ENCODE measurements at regions not wholly inside any gene's neighbourhood (a gene's known extent, or its start where the extent isn't known, plus 50 kb on each side); places are given as distances from the start of the nearest gene placed in this dataset.

DNA sequence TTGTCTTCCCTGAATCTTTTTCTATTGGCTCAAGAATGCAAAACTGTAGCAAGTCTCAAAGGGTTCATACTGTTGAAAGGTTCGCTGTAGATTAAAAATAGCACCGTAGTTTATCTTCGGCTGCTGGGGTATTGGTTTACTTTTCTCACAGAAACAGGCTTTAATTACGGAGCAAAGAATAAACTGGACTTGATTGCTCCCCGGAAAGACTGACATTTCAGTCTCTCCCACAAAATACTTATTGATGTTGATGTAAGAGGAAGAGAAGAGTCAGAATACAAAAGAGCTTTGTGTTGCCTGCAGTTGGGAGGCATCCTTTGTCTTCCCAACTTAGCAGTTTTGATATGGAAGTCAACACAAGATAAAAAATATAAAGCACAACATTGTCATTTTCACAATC is 183.9 kb upstream of the DMAC1 start:
- no peak for DNase-seq (ENCODE audit: low spot score)

DNA sequence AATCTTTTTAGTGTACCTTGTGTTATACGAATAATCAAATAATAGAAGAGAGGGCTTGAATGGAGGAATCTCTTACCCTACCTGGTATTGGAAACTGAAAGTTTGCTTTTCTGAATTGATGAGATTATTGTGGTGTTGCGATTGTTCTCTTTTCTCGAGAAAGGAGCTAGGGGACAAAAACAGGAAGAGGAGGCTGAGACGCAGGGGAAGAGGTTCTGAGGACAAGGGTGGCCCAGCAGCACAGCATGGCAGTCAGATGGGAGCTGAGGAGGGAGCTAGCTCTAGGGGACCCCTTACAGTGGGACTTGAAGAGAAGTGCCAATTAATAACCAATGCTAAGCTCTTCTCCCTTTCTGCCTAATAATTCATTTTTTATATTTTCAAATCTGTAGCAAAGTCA is 183.3 kb upstream of the DMAC1 start:
- no peak for DNase-seq (ENCODE audit: low spot score)

DNA sequence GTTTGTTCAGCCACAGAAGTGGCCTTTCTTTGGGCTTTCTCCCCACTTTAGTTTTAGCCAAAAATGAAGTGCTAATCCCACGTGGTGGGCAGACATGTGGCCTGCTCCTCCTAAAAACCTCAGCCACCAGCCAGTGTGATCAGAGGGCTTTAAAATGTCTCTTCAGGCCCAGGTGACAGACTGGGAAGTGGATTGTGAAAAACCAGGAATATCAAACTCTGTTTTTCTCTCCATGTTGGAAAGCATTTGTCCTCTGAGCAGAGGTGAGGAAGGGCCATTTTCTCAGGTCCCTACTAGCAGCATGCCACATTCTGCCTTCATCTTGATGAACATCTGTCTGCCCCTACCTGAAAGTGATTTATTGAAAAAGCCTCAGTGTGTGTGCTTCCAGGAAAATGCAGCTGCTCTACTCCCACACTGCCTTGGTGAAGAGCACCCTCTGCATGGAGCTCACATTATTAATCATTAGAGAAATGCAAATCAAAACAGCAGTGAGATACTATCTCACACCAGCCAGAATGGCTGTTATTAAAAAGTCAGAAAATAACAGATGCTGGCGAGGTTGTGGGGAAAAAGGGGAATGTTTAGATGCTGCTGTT is 181.2 kb upstream of the DMAC1 start:
- no peak for DNase-seq (ENCODE audit: low spot score)

DNA sequence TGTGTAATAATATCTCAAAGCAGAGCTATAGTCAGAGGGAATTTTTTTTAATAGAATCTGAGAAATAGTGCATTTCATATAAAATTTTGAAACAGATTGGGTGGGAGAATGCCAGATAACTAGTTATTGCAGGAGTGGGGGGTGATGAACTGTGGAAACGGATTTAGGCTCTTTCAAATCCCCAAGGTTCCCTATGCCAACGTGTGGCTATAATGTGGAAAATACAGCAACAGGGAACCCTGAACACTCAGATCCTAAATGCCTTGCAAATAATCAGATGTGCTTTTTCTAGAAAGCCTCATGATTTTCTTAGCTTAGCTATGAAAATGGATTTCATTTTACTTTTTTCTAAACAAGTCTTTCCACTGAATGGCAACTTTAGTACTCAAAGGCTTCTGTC is 180.5 kb upstream of the DMAC1 start:
- DNase-seq (ENCODE audit: low spot score) = no peak

DNA sequence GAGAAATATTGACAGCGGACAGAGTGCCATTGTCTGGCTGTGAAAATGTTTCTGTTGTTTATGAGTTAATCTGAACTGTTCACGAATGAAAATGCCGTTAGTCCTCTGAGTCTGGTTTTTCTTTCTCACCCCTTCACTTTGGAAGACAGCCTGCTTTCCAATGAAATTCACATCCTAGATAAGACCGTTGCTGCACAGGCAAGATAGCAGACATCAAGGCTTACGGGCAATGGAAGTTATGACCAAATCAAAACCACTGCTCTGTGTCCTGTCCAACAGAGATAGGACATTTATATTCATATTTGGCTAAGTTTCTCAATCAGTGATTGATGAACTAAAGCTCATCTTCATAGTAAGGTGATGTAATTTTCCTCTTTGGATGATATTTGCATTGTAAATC is 180.0 kb upstream of the DMAC1 start:
- no peak for DNase-seq (ENCODE audit: low spot score)

DNA sequence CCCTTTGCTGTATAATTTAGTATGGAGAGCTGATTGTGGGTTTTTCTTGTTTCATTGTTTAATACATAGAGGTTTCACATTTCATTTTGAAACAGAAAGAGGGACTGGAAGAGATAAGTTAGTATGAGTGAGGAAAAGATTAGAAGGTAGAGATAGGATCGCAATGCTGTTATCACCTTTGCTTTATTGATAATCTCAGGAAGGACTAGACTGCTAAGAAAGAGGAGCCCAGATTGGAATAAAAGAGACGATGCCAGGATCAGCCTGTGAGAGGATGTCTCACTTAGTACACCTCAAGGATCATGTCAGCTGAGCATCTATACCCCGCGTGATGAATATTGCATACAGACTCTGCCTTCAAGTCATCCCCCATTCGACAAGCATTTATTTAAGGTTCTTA is 178.0 kb upstream of the DMAC1 start:
- no peak for DNase-seq (ENCODE audit: low spot score)

DNA sequence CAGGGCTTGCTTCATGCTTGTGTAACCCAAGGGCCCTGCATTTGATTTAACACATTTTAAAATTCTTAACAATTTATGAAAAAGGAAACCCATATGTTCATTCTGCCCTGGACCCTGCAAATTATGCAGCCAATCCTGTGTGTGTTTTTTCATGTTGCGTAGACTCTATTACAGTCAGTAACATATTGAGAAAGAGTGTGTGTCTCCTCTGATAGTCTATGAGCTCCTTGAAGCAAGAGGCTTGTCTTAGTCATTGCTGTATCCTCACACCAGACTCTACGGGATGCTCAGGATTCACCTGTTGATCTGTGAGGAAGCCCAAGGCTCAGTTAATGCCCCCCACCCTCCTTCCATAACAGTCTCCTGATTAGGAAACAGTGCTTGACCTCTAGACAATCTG is 177.3 kb upstream of the DMAC1 start:
- DNase-seq (ENCODE audit: low spot score) = no peak

DNA sequence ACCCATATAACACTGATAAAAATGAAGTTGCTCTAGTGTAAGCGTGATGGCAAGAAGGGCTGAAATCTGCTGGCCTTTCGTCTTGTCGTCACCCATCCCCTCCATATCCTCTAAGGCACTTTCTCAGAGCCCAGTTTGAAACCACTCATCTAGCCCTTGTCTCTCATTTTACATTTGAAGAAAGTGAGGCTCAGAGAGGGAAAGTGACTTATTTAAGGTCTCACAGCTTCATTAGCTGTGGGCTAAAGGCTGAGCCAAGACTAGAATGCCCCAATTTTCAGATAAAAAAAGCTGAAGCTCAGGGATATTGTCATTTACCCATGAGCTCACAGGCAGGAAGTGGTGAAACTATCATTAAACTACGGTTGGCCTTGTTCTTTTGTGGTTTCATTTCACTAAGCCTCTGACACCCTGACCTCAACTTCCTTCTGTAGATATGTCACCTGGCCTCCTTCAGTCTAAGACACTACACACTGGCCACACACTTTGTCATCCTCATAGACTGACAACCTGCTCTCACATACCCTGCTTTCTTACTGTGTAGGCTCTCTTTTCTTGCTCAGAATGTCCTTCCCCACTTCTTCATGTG is 176.7 kb upstream of the DMAC1 start:
- DNase-seq (ENCODE audit: low spot score) = no peak

DNA sequence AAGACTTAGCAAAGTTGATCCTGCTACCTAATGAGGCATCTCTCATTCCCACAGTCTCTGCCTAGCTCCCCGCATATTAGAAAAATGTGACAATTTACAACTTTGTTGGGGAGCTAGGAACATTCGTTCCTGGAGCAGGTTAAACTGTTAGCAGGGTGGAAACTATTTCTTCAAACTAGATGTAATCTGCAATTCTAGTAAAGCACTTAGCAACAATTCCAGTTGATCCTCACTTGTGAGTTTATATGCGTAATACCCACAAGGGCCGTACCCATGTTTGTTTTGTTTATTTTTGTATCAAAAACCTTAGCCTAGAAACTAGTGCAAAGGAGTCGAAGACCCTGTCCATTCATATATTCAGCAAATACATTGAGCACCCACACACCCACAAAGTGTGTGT is 175.8 kb upstream of the DMAC1 start:
- no peak for DNase-seq (ENCODE audit: low spot score)

DNA sequence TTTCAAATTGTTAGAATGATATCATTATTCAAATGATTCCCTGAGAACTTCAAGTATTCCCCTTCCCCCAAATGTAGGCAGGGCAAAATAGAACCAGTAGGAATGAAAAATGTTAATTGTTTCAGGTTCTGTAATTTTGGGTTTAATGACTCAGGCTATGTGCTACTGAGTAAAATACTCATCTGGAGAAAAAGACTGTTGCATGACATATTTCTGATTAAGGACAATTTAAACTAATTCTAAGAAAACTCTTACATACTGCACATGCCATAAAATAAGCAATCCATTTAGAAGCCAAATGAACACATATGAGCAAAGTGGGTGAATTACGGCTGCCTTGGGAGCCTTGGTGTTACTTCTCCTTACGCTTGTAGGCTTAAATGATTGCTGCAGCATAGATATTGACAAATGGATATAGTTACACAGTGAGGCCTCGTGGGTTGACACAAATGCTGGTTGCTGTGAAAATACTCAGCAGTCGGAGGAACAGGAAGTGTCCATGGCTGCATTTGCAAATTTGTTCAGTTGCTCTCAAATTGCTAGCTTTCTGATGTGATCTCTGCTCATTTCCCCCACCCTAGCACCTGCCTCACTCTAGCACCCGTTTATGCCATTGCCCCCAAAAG is 174.9 kb upstream of the DMAC1 start:
- no peak for DNase-seq (ENCODE audit: low spot score)

DNA sequence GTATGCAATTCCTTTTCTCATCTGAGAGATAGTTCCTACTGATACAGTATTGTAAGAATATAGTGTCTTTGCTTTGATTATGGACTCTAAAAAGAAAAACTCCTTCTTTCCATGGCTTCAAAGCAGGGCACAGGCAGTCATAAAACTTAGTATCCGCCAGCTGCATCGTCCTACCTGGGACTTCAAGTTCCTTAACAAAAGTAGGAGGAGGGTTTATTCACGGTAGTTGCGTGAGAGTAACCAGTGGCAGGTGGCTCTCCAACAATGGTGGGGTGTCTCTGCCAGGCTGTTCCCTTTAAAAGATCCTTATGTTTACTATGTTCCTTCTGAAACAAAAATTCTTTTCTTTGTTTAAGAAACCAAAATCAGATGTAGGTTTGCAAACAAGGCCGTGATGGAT is 173.5 kb upstream of the DMAC1 start:
- no peak for DNase-seq (ENCODE audit: low spot score)

DNA sequence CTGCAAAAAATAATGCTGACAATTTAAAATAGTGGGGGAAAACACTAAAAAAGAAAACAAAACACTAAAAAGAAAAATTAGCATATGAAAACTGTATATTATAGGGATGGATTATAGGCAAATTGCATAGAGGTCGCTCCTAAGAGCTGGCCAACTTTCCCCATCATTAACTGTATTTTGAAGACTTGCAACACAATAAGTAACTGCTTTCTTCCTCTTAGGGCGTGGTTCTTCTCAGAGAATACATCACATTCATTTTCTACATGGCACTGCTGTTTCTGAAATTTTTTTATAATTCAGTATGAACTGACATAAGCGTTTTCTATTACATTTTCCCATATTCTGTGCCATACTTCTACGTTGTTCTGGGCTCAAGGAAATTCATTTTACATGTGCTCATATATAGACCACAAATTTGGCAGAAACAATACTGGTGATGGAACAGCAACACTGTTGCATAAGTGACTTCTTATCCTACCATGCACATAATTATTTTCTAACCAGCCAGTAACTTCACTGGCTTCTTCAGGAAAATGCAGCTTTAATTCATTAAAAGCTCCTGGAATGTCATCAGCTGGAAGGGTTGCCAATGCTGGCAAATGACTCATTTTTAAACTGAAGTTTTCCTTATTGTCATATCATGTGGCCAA is 171.2 kb upstream of the DMAC1 start:
- DNase-seq (ENCODE audit: low spot score) = no peak

DNA sequence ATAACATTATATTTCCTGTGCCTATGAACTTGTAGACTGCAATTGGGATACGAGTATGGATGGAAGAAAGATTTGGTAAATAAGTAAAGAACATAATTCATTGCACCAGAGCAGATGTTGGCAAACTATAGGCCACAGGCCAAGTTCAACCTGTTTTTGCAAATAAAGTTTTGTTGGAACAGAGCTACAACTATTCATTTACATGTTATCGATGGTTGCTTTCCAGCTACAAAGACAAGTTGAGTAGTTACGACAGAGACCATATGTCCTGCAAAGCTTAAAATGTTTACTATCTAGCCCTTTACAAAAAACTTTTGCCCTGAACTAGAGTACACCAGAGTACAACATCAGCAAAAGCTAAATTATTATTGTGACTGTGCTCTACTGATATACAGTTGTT is 169.1 kb upstream of the DMAC1 start:
- no peak for DNase-seq (ENCODE audit: low spot score)

DNA sequence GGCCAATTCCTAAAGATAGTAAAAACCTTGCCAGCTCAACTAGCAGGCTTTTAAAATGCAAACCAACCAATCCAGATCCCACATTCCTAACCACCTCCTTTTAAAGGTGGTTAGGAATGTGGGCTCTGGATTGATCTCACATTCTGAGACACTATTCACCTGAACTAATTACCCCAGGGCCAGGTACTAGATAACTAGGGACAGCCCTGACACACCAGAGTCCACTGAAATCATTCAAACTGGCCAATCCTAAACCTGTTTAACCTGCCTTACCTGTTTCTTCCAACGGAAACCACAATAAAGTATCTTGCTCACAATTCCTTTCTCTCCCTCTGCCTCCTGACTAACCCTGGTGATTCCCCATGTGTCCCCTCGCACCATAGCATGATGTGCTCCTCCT is 168.3 kb upstream of the DMAC1 start:
- no peak for DNase-seq (ENCODE audit: low spot score)

DNA sequence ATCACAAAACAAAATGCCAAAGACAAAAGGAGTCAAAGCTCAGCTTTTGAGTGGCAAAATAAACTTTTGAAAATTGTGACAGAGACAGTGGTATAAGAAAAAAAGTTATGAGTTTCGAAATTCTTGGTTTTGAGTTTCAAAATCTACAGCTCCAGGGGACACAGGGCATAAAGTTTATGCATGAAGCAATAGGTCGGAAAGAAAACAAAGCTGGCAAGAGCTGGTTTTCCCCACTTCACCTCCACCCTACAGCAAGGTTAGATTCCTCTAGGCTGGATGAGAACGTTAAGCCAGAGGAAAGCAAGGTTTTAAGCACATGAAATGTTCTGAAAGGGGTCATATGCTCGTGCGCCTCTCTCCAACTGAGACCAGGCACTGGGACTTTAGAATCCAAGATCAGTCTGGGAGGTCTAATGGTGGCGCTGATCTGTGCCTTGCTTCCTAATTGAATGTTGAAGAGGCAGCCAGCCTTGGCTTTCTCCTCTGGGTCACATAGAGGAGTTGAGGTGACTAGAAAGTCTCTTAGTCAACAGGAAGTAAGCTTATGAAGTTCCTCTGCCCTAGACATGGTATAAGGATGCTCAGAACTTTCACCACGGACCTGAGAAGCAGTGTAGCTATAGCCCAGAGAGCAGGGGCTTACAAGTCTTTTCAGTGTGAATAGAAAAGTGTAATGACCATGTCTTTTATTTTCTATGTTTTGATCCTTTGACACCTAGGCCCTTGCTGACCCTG is 167.7 kb upstream of the DMAC1 start:
- DNase-seq (ENCODE audit: low spot score) = no peak

DNA sequence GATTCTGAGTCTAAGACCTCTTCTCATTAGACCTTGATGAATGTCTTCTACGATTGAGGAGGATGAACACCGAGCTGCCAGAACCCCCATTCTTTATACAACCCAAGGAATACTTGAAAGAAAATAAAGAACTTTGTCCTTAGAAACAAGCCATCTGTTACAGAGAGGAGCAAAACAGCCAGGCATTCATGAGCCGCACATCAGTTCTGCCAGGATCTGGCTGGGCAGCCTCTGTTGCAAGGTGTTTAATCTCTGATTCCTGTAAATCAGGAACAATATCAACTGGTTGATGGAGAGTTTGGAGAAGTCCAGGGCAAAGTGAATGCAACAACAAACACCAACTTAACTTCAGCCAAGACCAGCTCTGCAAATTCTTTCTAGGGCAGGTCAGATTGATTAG is 165.5 kb upstream of the DMAC1 start:
- no peak for DNase-seq (ENCODE audit: low spot score)

DNA sequence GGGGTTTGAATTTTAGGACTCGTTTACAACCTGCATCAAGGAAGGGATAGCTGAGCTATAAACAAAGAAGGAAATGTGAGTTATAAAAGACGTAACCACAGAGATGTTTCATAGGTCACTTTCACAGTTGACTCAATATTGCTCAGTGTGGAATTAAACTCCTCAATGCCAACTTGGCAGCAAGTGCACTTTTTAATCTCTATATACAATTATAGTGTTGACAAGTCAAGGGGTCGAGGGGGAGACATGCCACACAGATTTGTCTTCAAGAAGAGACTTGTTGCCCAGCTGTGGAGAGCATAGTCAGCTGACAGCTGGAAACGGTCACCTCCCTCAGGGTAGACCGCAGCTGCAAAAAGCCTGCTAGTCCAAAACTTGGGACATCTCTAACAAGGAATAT is 163.4 kb upstream of the DMAC1 start:
- no peak for DNase-seq (ENCODE audit: low spot score)

DNA sequence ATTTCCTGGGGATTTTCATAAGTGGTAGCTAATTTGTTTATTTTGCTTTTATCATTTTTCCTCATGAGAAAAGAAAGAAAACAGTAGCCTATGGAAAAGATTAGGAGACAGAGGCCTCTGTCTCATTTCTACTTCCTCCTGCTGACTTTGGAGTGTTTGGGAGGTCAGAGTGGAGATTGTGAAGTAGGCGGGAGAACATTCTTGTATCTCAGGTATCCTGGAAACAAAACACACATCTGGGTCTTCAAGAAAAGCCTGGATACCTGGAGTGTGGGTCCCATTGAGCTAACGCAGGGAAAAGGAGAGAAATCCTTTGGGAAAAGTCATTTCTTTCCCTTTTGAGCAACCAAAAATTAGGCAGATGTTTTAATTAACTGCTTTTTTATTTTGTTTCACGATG is 161.5 kb upstream of the DMAC1 start:
- DNase-seq (ENCODE audit: low spot score) = no peak

DNA sequence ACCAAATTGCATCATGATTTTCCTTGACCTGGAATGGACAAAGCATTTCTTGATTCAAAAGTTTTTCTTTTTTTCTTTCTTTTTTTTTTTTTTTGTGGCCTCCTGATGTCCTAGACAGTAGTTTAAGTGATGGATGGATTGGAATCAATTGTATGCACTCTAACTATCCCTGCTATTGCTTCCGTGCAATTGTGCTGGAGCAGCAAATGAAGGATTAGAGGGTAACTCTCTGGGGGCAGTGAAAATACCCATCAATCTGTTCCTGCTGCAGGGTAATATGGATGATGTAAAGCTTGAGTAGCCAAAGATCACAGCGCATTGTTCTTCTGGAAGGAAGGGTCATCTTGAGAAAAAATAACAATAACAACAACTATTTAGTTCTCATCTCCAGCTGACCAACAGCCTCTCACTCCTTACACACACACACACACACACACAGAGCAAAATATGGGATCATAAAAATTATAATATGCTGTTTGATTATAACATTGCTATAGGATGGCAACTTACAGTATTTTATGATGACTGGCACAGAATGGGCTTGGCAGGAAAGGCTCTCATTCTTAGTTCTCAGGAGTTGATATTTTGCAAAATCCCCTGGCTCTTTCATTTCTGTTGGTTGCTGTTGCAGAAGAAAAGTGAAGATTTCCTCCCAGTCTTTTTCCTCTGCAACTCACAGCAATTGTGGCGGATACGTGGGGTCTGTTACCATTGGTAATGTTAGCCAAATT is 160.9 kb upstream of the DMAC1 start:
- DNase-seq (ENCODE audit: low spot score) = no peak

DNA sequence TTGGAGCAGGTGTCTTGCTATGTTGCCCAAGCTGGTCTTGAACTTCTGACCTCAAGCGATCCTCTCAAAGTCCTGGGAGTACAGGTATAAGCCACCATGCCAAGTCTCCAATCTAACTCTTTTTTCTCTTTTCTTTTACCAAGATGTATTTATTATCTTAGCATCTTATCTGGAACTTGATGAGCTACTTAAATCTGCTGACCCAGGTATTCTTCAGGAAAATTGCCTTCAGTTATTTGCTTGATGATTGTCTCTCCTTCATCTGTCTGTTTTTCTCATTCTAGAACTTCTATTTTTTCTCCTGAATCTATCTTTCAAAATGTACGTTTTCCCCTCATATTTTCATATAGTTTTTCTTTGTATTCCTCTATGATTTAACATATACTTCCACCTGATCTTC is 158.2 kb upstream of the DMAC1 start:
- no peak for DNase-seq (ENCODE audit: low spot score)

DNA sequence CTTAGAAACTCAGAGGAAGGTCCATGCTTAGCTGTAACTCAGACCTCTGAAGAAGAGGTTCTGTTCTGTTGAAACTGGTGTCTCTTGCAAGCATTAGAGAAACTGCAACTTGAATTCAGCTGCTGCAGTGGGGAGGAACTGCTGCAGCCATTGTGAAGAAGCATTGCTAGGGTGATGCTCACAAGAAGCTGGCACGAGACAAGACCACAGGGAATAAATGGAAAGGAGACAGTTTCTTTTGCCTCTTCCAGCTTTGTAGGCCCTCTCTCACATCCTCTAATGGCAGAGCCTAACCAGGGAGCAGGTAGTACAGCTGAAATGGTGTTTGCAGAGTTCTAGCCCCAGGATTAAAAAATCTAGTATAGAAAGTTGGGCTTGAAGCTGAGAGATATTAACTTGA is 148.0 kb upstream of the DMAC1 start:
- DNase-seq (ENCODE audit: low spot score) = no peak

DNA sequence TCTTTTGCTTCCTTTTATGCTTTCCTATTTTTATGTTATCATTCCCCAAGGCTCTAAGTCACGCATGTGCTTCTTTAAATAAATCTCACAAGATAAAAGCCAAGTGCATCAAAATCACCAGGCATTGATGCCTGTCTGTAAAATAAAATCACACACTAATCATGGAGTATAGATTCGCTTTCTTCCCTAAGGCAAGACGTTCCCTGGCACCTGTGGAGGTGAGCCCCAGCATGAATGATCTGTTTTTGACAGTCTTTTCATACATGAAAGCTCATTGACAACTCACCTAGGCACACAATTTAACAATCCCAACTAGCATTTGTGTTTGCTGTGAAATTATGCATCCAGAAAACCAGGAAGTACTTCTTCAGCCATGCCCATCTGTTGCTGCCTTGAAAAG is 146.9 kb upstream of the DMAC1 start:
- DNase-seq (ENCODE audit: low spot score) = no peak
